ENCODE measurements at regions not wholly inside any gene's neighbourhood (a gene's known extent, or its start where the extent isn't known, plus 50 kb on each side); places are given as distances from the start of the nearest gene placed in this dataset.
"Not testable (repeated sequence)": the region's sequence is repeated elsewhere in the genome, so short reads cannot be mapped to it uniquely, and the experiment has no call there.

GRCh38 chr5:148744380-148744779, 82.0 kb upstream of the ADRB2 start:
- DNase-seq: not testable (repeated sequence)

- DNase-seq: no peak
Observed at GRCh38 chr5:148746826-148747535, 79.4 kb upstream of the ADRB2 start.

GRCh38 chr5:148747536-148747906, 78.9 kb upstream of the ADRB2 start:
- no peak for DNase-seq

GRCh38 chr5:148748702-148749392, 77.6 kb upstream of the ADRB2 start:
- DNase-seq: no peak

GRCh38 chr5:148750614-148751013, 75.8 kb upstream of the ADRB2 start:
- no peak for DNase-seq

- no peak for DNase-seq
Observed at GRCh38 chr5:148751025-148751424, 75.4 kb upstream of the ADRB2 start.

- not testable (repeated sequence) for DNase-seq
Observed at GRCh38 chr5:148752375-148752774, 74.0 kb upstream of the ADRB2 start.

- no peak for DNase-seq
Observed at GRCh38 chr5:148759101-148759500, 67.3 kb upstream of the ADRB2 start.

GRCh38 chr5:148760945-148761638, 65.3 kb upstream of the ADRB2 start:
- DNase-seq: no peak

GRCh38 chr5:148763996-148764395, 62.4 kb upstream of the ADRB2 start:
- DNase-seq: no peak

- DNase-seq: no peak
Observed at GRCh38 chr5:148765061-148765460, 61.4 kb upstream of the ADRB2 start.

- DNase-seq: no peak
Observed at GRCh38 chr5:148768806-148769415, 57.5 kb upstream of the ADRB2 start.

- no peak for DNase-seq
Observed at GRCh38 chr5:148769941-148770340, 56.5 kb upstream of the ADRB2 start.

GRCh38 chr5:148774313-148774712, 52.1 kb upstream of the ADRB2 start:
- no peak for DNase-seq

GRCh38 chr5:148776261-148776660, 50.1 kb upstream of the ADRB2 start:
- no peak for DNase-seq

All from NCI-H1436 treated with DMSO at 0.1 percent for 48 hours (cell line).